NT2/D1 (cell line): ENCODE measurements at regions not wholly inside any gene's neighbourhood (a gene's known extent, or its start where the extent isn't known, plus 50 kb on each side); places are given as distances from the start of the nearest gene placed in this dataset.

Experiments
- SUZ12 ChIP-seq: IDR thresholded peaks from 2 replicates; pipeline ENCODE4 v1.6.1; 2011; ENCODE audit not compliant: insufficient read length, insufficient read depth; ENCODE audit errors: extremely low read depth
- YY1 ChIP-seq: IDR thresholded peaks from 2 replicates; pipeline ENCODE4 v1.6.1; 2011; ENCODE audit not compliant: insufficient read length, insufficient read depth
- ZNF274 ChIP-seq: IDR thresholded peaks from 2 replicates; pipeline ENCODE4 v1.6.1; 2011; ENCODE audit warnings: mild to moderate bottlenecking, low read depth, low read length

DNA sequence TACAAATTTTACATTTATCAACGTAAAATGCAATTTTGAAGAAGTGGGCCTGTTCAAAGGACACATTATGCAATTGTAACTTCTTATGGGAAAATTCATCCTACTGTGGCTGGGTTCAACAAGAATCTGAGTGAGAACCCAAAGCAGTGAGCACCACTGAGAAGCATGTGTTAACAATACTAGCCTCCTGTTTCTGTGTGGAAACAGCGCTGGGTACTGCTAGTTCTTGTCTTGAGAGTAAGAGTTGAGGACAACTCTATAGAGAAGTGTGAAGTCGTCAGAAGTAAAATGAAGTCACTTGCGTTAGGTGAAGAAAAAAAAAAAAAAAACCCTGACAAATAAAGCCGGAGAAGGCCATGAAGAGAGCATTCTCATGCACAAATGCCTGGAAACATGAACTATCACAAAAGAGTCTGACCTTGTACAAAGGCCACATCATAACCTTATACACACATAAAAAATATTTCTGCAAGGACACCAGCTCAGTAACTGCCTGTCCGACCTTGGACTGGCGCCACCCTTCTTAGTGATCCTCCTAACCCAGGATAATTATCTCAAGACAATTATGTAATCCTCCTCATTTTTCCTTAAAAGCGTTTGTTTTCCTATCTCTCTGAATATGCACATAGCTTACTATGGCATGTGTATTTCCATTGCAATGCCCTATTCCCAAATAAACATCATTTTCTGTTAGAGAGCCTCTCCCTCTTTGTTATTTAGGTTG is 554.9 kb downstream of the HTR7 start:
- TF ChIP-seq YY1 (no peak), ZNF274 (no peak), SUZ12 (no peak)
